ENCODE measurements at regions not wholly inside any gene's neighbourhood (a gene's known extent, or its start where the extent isn't known, plus 50 kb on each side); places are given as distances from the start of the nearest gene placed in this dataset.
"Not testable (repeated sequence)": the region's sequence is repeated elsewhere in the genome, so short reads cannot be mapped to it uniquely, and the experiment has no call there.

DNA sequence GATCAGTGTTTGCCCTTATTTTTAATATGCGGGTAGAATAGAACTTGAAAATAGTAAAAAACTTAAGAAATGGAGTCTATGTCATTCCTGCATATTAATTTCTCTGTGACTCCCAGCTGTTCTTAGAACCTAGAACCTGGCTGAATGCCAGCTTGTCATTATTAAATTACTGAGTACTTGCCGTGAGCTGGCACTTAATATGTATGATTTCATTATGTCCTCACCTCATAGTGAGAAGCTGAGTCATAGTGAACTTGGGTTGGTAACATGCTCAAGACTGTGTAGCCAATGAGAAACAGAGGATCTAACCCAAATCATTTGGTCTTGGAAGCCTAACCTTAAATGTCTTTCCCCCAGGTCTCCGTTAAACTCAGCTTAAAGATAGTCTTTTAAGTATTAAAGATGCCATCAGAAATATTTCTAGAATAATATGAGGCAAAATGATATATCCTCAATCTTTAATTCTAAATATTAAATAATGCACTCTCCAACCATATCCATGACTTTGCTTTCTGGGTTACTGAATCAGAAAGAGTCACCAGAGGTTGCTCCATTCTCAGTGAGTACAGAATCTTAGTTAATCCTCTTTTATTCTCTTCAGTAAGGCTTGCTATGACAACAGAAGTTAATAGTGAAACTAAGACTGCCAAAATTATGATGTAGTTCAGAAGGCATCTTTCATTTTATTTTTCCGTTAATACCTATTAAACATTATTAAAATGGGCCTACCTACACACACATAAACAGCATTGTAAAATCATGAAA, 58.6 kb upstream of the TLL1 start:
- 69 to 75% (median 73%) methylated on average over 4 of the region's 4 CpGs for WGBS, 4 donors
- no peaks in the 10 kb centered on the region for H3K36me3 ChIP-seq
- H3K27me3 ChIP-seq, result no peaks in the 10 kb centered on the region
- DNase-seq (no peak), ATAC-seq (no peak)
- intact Hi-C loops (cut with DNase I), result no loop called here
- no peak for TF ChIP-seq POLR2A (IDR thresholded peaks at IDR 0.05)
- H3K4me3 ChIP-seq, result no peak overlapping the region
- H3K4me1 ChIP-seq, result no peaks in the 10 kb centered on the region
- no peak overlapping the region for H3K27ac ChIP-seq
- H3K9me3 ChIP-seq, result peaks cover 0 to 6% (median 0%) of the 10 kb centered on the region in 12 donors

GRCh38 chr4:165819126-165819525, 53.9 kb upstream of the TLL1 start:
- ATAC-seq; H3K4me3 ChIP-seq; intact Hi-C loops (cut with DNase I); H3K36me3 ChIP-seq; DNase-seq; H3K27ac ChIP-seq; H3K27me3 ChIP-seq; H3K4me1 ChIP-seq: not testable (repeated sequence)
- peaks cover 0 to 11% (median 0%) of the 10 kb centered on the region in 12 donors for H3K9me3 ChIP-seq
- 90 to 96% (median 95%) methylated on average over 3 to 6 of the region's 6 CpGs for WGBS, 4 donors

Measured in heart left ventricle (tissue), 16 donors.